Upper lobe of left lung (tissue), 6 donors: ENCODE measurements at regions not wholly inside any gene's neighbourhood (a gene's known extent, or its start where the extent isn't known, plus 50 kb on each side); places are given as distances from the start of the nearest gene placed in this dataset.

Experiments used
- ATAC-seq, 2 donors: fragments of 200-7000 bp; cut with Tn5 transposase; one replicate each; pipeline ENCODE4 v1.9.1; 2022; ENCODE audit warnings: mild to moderate bottlenecking in 2 of 2, moderate library complexity in 2 of 2; ENCODE audit not compliant: low FRiP score in 2 of 2
- DNase-seq, 2 donors: peaks; one replicate each; pipeline ENCODE4 v3.0.0-alpha.2; 2019 to 2020
- H3K27ac ChIP-seq, 4 donors: fragments of 200-600 bp; sonication (generic); one replicate each; pipeline ENCODE4 v1.5.1; 2016 to 2019
- H3K27me3 ChIP-seq, 4 donors: fragments of 200-600 bp; sonication (generic); one replicate each; pipeline ENCODE4 v1.5.1; 2017 to 2019
- H3K36me3 ChIP-seq, 4 donors: fragments of 200-600 bp; sonication (generic); one replicate each; pipeline ENCODE4 v1.5.1; 2016 to 2019
- H3K4me1 ChIP-seq, 4 donors: fragments of 200-600 bp; sonication (generic); one replicate each; pipeline ENCODE4 v1.5.1; 2018 to 2019
- H3K4me3 ChIP-seq, 4 donors: fragments of 200-600 bp; sonication (generic); one replicate each; pipeline ENCODE4 v1.5.1; 2017 to 2019; ENCODE audit warnings: mild to moderate bottlenecking in 2 of 4, moderate library complexity in 1 of 4
- H3K9me3 ChIP-seq, 4 donors: fragments of 200-600 bp; sonication (generic); one replicate each; pipeline ENCODE4 v1.5.1; 2018 to 2019
- EP300 ChIP-seq, 4 donors: sonication (generic); formaldehyde crosslinking; IDR thresholded peaks; one replicate each; pipeline ENCODE4 v1.5.1; 2017; ENCODE audit warnings: antibody characterized with exemption in 4 of 4, control low read depth in 2 of 4
- POLR2A ChIP-seq, 4 donors: fragments of 450-650 bp; IDR thresholded peaks; one replicate each; pipeline ENCODE4 v1.5.1; 2016 to 2017; ENCODE audit warnings: antibody characterized with exemption in 4 of 4, mild to moderate bottlenecking in 2 of 4
- POLR2AphosphoS5 ChIP-seq, 2 donors: sonication (generic); formaldehyde crosslinking; IDR thresholded peaks; one replicate each; pipeline ENCODE4 v1.5.1; 2017; ENCODE audit warnings: antibody characterized with exemption in 2 of 2
- WGBS, 2 donors: methylation state at CpG; one replicate each; pipeline ENCODE4 v1.1.5; 2017 to 2018; 5-methylcytosine and 5-hydroxymethylcytosine counted together
- TF ChIP-seq, protein P1 (sequence below), 6 experiments: fragments of 450-650 bp in 4 of 6; fragments of 200-600 bp in 2 of 6; sonication (generic) in 2 of 6; IDR thresholded peaks; one replicate each; pipeline ENCODE4 v1.5.1; 2016 to 2019; ENCODE audit warnings: antibody characterized with exemption in 6 of 6
- donor health status: DM: no; HTN: no; CAD: no; lungs with moderate emphysema.
- donor health status: DM: no; HTN: yes; CAD: no; lungs with severe emphysema.

DNA sequence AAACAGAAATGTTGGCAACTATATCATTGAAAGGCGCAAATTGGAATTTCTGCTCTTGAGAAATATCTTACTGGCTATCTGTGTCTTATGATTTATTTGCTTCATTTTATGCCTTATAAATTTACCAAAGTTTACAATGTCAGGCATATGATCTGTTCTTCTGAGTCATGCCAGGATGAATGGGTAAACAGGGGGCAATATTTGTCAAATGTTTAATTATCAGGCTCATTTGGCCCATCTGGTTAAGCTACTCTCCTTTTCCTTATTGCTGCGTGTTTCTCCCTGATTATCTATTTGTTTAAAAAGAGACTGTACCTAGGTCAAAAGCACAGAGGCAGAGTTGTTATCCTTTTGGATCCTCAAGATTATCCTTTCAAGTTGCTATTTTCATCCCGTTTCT, 903.8 kb upstream of the PCDH10 start:
- no peaks in the 10 kb centered on the region for H3K4me1 ChIP-seq
- DNase-seq, result no peak
- ATAC-seq, result no peak
- 66 to 76% methylated on average over 3 of the region's 3 CpGs for WGBS, 2 donors
- TF ChIP-seq POLR2AphosphoS5 (IDR thresholded peaks at IDR 0.05) (no peak), EP300 (IDR thresholded peaks at IDR 0.05) (no peak), POLR2A (IDR thresholded peaks at IDR 0.05) (no peak)
- TF ChIP-seq, protein P1, sequence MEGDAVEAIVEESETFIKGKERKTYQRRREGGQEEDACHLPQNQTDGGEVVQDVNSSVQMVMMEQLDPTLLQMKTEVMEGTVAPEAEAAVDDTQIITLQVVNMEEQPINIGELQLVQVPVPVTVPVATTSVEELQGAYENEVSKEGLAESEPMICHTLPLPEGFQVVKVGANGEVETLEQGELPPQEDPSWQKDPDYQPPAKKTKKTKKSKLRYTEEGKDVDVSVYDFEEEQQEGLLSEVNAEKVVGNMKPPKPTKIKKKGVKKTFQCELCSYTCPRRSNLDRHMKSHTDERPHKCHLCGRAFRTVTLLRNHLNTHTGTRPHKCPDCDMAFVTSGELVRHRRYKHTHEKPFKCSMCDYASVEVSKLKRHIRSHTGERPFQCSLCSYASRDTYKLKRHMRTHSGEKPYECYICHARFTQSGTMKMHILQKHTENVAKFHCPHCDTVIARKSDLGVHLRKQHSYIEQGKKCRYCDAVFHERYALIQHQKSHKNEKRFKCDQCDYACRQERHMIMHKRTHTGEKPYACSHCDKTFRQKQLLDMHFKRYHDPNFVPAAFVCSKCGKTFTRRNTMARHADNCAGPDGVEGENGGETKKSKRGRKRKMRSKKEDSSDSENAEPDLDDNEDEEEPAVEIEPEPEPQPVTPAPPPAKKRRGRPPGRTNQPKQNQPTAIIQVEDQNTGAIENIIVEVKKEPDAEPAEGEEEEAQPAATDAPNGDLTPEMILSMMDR (IDR thresholded peaks at IDR 0.05), result no peak
- H3K4me3 ChIP-seq, result no peak overlapping the region
- H3K27ac ChIP-seq, result no peak overlapping the region
- H3K27me3 ChIP-seq, result no peaks in the 10 kb centered on the region
- no peaks in the 10 kb centered on the region for H3K9me3 ChIP-seq
- H3K36me3 ChIP-seq, result no peaks in the 10 kb centered on the region

DNA sequence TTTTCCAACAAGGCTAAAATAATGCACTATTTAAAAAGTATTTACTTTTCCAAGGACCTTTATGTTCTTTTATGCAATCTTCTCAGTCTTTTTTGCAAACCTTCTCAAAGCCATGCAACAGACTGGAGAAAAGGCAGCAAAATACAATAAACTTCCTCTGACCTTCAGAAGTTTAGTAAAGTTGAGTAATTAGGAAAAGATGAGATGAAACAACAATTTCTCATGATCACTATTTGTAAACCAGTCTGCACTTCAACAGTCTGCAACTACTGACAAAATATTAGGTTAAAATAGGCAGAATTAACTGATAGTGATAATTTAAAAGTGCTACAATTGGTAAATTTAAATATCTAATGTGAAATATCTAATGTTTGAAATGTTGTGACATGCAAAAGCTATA, 884.9 kb upstream of the PCDH10 start:
- Histone ChIP-seq H3K36me3 (no peaks in the 10 kb centered on the region), H3K9me3 (no peaks in the 10 kb centered on the region), H3K4me1 (no peaks in the 10 kb centered on the region), H3K4me3 (no peak overlapping the region), H3K27ac (no peak overlapping the region), H3K27me3 (no peaks in the 10 kb centered on the region)
- ATAC-seq, result no peak
- DNase-seq, result no peak
- TF ChIP-seq POLR2AphosphoS5 (IDR thresholded peaks at IDR 0.05) (no peak), POLR2A (IDR thresholded peaks at IDR 0.05) (no peak), EP300 (IDR thresholded peaks at IDR 0.05) (no peak)
- TF ChIP-seq, protein P1 (IDR thresholded peaks at IDR 0.05), result no peak

DNA sequence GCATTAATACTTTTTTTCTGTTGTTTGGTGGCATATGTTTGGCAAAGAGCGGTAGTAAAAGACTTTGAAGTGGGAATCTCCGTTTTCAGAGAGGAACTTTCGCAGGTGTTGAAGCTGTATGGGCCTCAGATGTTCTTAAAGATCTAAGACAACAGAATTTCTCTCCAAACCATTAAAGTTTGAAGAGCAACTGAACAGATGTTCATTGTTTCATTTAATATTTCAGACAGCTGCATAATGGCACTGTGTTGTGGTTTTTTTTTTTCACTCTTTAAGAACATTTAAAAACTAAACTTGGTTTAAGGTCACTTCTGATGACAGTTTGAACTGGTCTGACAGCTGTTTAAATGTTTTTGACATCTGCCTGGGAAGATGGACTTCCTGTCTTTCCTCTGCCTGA, 882.7 kb upstream of the PCDH10 start:
- DNase-seq (no peak), ATAC-seq (no peak)
- TF ChIP-seq POLR2A (IDR thresholded peaks at IDR 0.05) (no peak), EP300 (IDR thresholded peaks at IDR 0.05) (no peak), POLR2AphosphoS5 (IDR thresholded peaks at IDR 0.05) (no peak)
- TF ChIP-seq, protein P1 (IDR thresholded peaks at IDR 0.05), result no peak
- Histone ChIP-seq H3K36me3 (no peaks in the 10 kb centered on the region), H3K27me3 (no peaks in the 10 kb centered on the region), H3K4me3 (no peak overlapping the region), H3K4me1 (no peaks in the 10 kb centered on the region), H3K27ac (no peak overlapping the region), H3K9me3 (no peaks in the 10 kb centered on the region)
- WGBS, 2 donors, result 77% methylated on average over 3 of the region's 3 CpGs

DNA sequence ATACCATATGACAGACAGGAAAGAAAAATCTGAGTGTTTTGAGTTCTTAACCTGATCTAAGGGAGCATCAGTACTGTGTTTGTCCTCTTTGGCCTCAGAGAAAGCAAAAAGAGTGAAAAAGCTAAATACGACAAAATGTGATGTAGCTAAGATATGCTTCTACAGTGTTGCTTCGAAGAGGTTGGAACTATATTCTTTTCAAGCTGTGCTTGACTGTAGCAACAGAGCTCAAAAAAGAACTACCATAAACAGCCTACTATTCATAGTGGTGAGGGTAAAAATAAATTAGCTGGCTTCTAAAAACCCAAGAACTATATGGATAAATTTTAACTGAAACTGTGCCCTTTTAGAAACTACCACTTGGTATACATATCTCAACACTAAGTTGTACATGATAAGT, 881.8 kb upstream of the PCDH10 start:
- 84 to 86% methylated on average over 2 of the region's 2 CpGs for WGBS, 2 donors
- H3K36me3 ChIP-seq, result no peaks in the 10 kb centered on the region
- no peak for ATAC-seq
- H3K27ac ChIP-seq, result no peak overlapping the region
- no peaks in the 10 kb centered on the region for H3K9me3 ChIP-seq
- no peak for DNase-seq
- H3K4me1 ChIP-seq, result no peaks in the 10 kb centered on the region
- no peak overlapping the region for H3K4me3 ChIP-seq
- no peaks in the 10 kb centered on the region for H3K27me3 ChIP-seq
- TF ChIP-seq POLR2A (IDR thresholded peaks at IDR 0.05), result no peak
- no peak for TF ChIP-seq POLR2AphosphoS5 (IDR thresholded peaks at IDR 0.05)
- TF ChIP-seq, protein P1 (IDR thresholded peaks at IDR 0.05), result no peak
- TF ChIP-seq EP300 (IDR thresholded peaks at IDR 0.05), result no peak

DNA sequence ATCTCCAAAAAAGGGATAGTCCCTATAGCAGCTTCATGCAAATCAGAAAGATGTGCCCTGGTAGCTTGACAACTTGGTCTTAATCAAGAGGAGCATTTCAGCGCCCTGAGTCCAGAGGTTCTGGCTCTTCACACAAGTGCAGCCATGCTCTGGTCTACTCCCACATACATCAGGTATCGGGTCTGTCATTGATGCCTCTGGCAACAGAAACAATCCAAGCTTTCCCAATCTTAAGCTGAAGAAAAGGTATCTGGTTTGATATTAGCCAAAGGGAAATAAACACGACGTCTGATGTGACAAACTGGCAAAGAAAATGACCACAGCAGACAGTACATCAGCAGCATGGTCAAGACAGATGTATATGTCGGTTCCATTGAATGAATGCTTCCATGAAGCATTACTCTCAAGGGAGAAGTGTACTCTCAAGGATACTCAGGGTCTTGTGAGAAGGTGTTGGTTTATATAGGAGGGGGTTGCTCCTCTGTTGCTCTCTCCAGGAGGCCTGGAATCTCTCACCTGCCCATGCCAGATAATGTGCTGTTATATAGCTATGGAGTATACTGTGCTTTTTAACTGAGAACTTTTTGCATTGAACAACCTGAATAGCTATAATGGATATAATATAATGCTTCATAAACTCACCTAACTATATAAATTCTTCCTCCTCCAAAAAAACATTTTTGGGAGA, 879.6 kb upstream of the PCDH10 start:
- TF ChIP-seq, protein P1 (IDR thresholded peaks at IDR 0.05), result no peak
- TF ChIP-seq POLR2AphosphoS5 (IDR thresholded peaks at IDR 0.05) (no peak), EP300 (IDR thresholded peaks at IDR 0.05) (no peak)
- no peaks in the 10 kb centered on the region for H3K27me3 ChIP-seq
- WGBS, 2 donors, result 86 to 92% methylated on average over 5 of the region's 5 CpGs
- no peak overlapping the region for H3K4me3 ChIP-seq
- H3K36me3 ChIP-seq, result no peaks in the 10 kb centered on the region
- ATAC-seq (no peak), DNase-seq (no peak)
- H3K9me3 ChIP-seq, result no peaks in the 10 kb centered on the region
- H3K27ac ChIP-seq, result no peak overlapping the region
- H3K4me1 ChIP-seq, result no peaks in the 10 kb centered on the region
